ENCODE measurements at regions not wholly inside any gene's neighbourhood (a gene's known extent, or its start where the extent isn't known, plus 50 kb on each side); places are given as distances from the start of the nearest gene placed in this dataset.

DNA sequence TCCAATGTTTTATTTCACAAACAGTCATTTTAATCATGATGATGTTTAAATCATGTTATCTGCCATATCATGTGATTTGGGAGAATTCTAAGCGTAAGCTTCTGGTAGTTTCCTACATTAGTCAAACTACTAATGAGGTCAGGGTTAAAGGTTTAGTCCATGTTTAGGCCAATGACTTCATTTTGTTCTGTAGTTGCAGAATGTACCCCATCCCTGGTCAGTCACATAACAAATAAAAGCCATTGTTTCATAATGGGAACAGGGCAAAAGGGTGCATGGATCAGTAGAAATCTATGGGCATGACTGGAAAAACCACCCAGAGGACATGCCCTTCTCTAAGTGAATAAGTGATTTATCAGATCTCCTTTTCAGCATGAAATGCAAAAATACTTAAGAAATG, 138.4 kb upstream of the ABCB5 start:
- DNase-seq (ENCODE audit: extremely low read depth in 1 of 4, low spot score in 3 of 4) (no peak), ATAC-seq (no peak), FAIRE-seq (no peak)
- no peaks in the 10 kb centered on the region for H3K27me3 ChIP-seq (ENCODE audit: control insufficient read depth in 2 of 2, insufficient read depth in 2 of 2, low read length in 2 of 2)
- no peaks in the 10 kb centered on the region for H3K79me2 ChIP-seq (ENCODE audit: control insufficient read depth, insufficient read depth, low read length)
- 0% methylated on average over 1 of the region's 1 CpG for WGBS (ENCODE audit: insufficient coverage, low coverage, missing lambda C conversion rate)
- no peak overlapping the region for H3K4me3 ChIP-seq
- intact Hi-C loops (cut with micrococcal nuclease) (no loop called here), in situ Hi-C loops (cut with MboI) (no loop called here)
- ChIA-PET CTCF (ENCODE audit: low intra/inter-chr PET ratio) (no interaction called here), POLR2A (no interaction called here)
- no peak overlapping the region for H3K27ac ChIP-seq (ENCODE audit: extremely low read depth, low read depth, low read length)
- TF ChIP-seq PCBP2 (IDR thresholded peaks at IDR 0.05; ENCODE audit: low read depth, low read length, poor library complexity, severe bottlenecking) (no peak), ZNF324 (CRISPR knock-in tag; IDR thresholded peaks at IDR 0.05) (no peak), GABPB1 (CRISPR knock-in tag; IDR thresholded peaks at IDR 0.05) (no peak), CREB1 (IDR thresholded peaks at IDR 0.05) (no peak), CREB1 (CRISPR knock-in tag; IDR thresholded peaks at IDR 0.05) (no peak), ZNF584 (CRISPR knock-in tag; IDR thresholded peaks at IDR 0.05; ENCODE audit: low read depth) (no peak), SLC30A9 (CRISPR knock-in tag; IDR thresholded peaks at IDR 0.05) (no peak), SMAD1 (IDR thresholded peaks at IDR 0.05; ENCODE audit: low read depth, low read length, partially characterized antibody) (no peak)
- no TSS peak for BruUV-seq (replicated peaks)
- no peak overlapping the region for H3K4me2 ChIP-seq (ENCODE audit: insufficient read depth, low read length)
- no peaks in the 10 kb centered on the region for H3K4me1 ChIP-seq (replicated peaks in 1 of 2; ENCODE audit: control insufficient read depth in 2 of 2, insufficient read depth in 2 of 2, low read length in 2 of 2)
- no peaks in the 10 kb centered on the region for H3K36me3 ChIP-seq (ENCODE audit: control insufficient read depth, insufficient read depth, low read length)
- no peaks in the 10 kb centered on the region for H3K9me1 ChIP-seq (ENCODE audit: control insufficient read depth, insufficient read depth, low read length)
- H4K20me1 ChIP-seq (replicated peaks; ENCODE audit: control insufficient read depth, insufficient read depth, low read length) = no peaks in the 10 kb centered on the region
- H2AFZ ChIP-seq (ENCODE audit: low read depth, low read length) = no peak overlapping the region
- H3K9ac ChIP-seq (ENCODE audit: insufficient read depth in 1 of 2, low read depth in 2 of 2, low read length in 2 of 2) = no peak overlapping the region
- no peaks in the 10 kb centered on the region for H3K9me3 ChIP-seq (replicated peaks; ENCODE audit: control insufficient read depth, insufficient read depth, low read depth, low read length)

GRCh38 chr7:20479706-20480105, 135.8 kb upstream of the ABCB5 start:
- intact Hi-C loops (cut with micrococcal nuclease) = no loop called here
- no peak overlapping the region for H3K4me3 ChIP-seq
- BruUV-seq (replicated peaks) = no TSS peak
- no peaks in the 10 kb centered on the region for H3K9me1 ChIP-seq (ENCODE audit: control insufficient read depth, insufficient read depth, low read length)
- H3K9ac ChIP-seq (ENCODE audit: insufficient read depth in 1 of 2, low read depth in 2 of 2, low read length in 2 of 2) = no peak overlapping the region
- no peaks in the 10 kb centered on the region for H3K79me2 ChIP-seq (ENCODE audit: control insufficient read depth, insufficient read depth, low read length)
- H3K4me1 ChIP-seq (replicated peaks in 1 of 2; ENCODE audit: control insufficient read depth in 2 of 2, insufficient read depth in 2 of 2, low read length in 2 of 2) = no peaks in the 10 kb centered on the region
- ChIA-PET CTCF (ENCODE audit: low intra/inter-chr PET ratio) (no interaction called here), POLR2A (no interaction called here)
- in situ Hi-C loops (cut with MboI) = no loop called here
- DNase-seq (ENCODE audit: extremely low read depth in 1 of 4, low spot score in 3 of 4) = no peak
- H3K9me3 ChIP-seq (replicated peaks; ENCODE audit: control insufficient read depth, insufficient read depth, low read depth, low read length) = no peaks in the 10 kb centered on the region
- H3K27me3 ChIP-seq (ENCODE audit: control insufficient read depth in 2 of 2, insufficient read depth in 2 of 2, low read length in 2 of 2) = no peaks in the 10 kb centered on the region
- H2AFZ ChIP-seq (ENCODE audit: low read depth, low read length) = no peak overlapping the region
- no peak overlapping the region for H3K4me2 ChIP-seq (ENCODE audit: insufficient read depth, low read length)
- H3K27ac ChIP-seq (ENCODE audit: extremely low read depth, low read depth, low read length) = no peak overlapping the region
- no peaks in the 10 kb centered on the region for H4K20me1 ChIP-seq (replicated peaks; ENCODE audit: control insufficient read depth, insufficient read depth, low read length)
- no peak for FAIRE-seq
- ATAC-seq = no peak
- H3K36me3 ChIP-seq (ENCODE audit: control insufficient read depth, insufficient read depth, low read length) = no peaks in the 10 kb centered on the region
- TF ChIP-seq ZC3H8 (IDR thresholded peaks at IDR 0.05) (no peak), ZNF140 (CRISPR knock-in tag; IDR thresholded peaks at IDR 0.05) (no peak), POLR2A (conservative IDR thresholded peaks at IDR 0.05) (no peak), NUFIP1 (IDR thresholded peaks at IDR 0.05; ENCODE audit: partially characterized antibody) (no peak), FOXO4 (CRISPR knock-in tag; IDR thresholded peaks at IDR 0.05) (no peak), HNRNPL (IDR thresholded peaks at IDR 0.05; ENCODE audit: low read depth, low read length) (no peak), ZNF780A (CRISPR knock-in tag; IDR thresholded peaks at IDR 0.05) (no peak), SMAD1 (IDR thresholded peaks at IDR 0.05; ENCODE audit: low read depth, low read length, partially characterized antibody) (no peak), HSF4 (CRISPR knock-in tag; IDR thresholded peaks at IDR 0.05; ENCODE audit: borderline replicate concordance) (no peak), MED1 (CRISPR knock-in tag; IDR thresholded peaks at IDR 0.05; ENCODE audit: borderline replicate concordance) (no peak), ZSCAN32 (CRISPR knock-in tag; IDR thresholded peaks at IDR 0.05) (no peak)
- TF ChIP-seq, protein P1, sequence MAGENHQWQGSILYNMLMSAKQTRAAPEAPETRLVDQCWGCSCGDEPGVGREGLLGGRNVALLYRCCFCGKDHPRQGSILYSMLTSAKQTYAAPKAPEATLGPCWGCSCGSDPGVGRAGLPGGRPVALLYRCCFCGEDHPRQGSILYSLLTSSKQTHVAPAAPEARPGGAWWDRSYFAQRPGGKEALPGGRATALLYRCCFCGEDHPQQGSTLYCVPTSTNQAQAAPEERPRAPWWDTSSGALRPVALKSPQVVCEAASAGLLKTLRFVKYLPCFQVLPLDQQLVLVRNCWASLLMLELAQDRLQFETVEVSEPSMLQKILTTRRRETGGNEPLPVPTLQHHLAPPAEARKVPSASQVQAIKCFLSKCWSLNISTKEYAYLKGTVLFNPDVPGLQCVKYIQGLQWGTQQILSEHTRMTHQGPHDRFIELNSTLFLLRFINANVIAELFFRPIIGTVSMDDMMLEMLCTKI (IDR thresholded peaks at IDR 0.05; ENCODE audit: partially characterized antibody) = no peak
